Breast epithelium (tissue), 3 donors: ENCODE measurements at regions not wholly inside any gene's neighbourhood (a gene's known extent, or its start where the extent isn't known, plus 50 kb on each side); places are given as distances from the start of the nearest gene placed in this dataset.

Experiments used
- CTCF ChIP-seq, 3 donors: fragments of 450-650 bp; IDR thresholded peaks; one replicate each; pipeline ENCODE4 v1.5.1; 2016 to 2017; ENCODE audit warnings: antibody characterized with exemption in 3 of 3, mild to moderate bottlenecking in 3 of 3, moderate library complexity in 3 of 3
- POLR2A ChIP-seq: fragments of 450-650 bp; IDR thresholded peaks from one replicate; pipeline ENCODE4 v1.6.1; 2016; ENCODE audit warnings: antibody characterized with exemption, mild to moderate bottlenecking, moderate library complexity
- POLR2AphosphoS5 ChIP-seq, 3 donors: sonication (generic); formaldehyde crosslinking; IDR thresholded peaks; one replicate each; pipeline ENCODE4 v1.6.1; 2017; ENCODE audit warnings: antibody characterized with exemption in 3 of 3

GRCh38 chr6:120384671-120385070, 949.6 kb downstream of the TBC1D32 start:
- TF ChIP-seq CTCF (IDR thresholded peaks at IDR 0.05), result no peak
- TF ChIP-seq POLR2AphosphoS5 (IDR thresholded peaks at IDR 0.05), result no peak
- TF ChIP-seq POLR2A, result no peak
